Ishikawa (cell line): ENCODE measurements at regions not wholly inside any gene's neighbourhood (a gene's known extent, or its start where the extent isn't known, plus 50 kb on each side); places are given as distances from the start of the nearest gene placed in this dataset.

Experiments
- CEBPB ChIP-seq: IDR thresholded peaks from 2 replicates; pipeline ENCODE4 v1.6.1; 2012
- CREB1 ChIP-seq: IDR thresholded peaks from 2 replicates; pipeline ENCODE4 v1.6.1; 2012; ENCODE audit warnings: low read depth
- EGR1 ChIP-seq: IDR thresholded peaks from 2 replicates; pipeline ENCODE4 v1.6.1; 2012
- EP300 ChIP-seq: IDR thresholded peaks from 2 replicates; pipeline ENCODE4 v1.6.1; 2012; ENCODE audit warnings: borderline replicate concordance
- FOXM1 ChIP-seq: IDR thresholded peaks from 2 replicates; pipeline ENCODE4 v1.6.1; 2012; ENCODE audit warnings: low read depth, borderline replicate concordance
- NFIC ChIP-seq: IDR thresholded peaks from 2 replicates; pipeline ENCODE4 v1.6.1; 2012
- RAD21 ChIP-seq: IDR thresholded peaks from 2 replicates; pipeline ENCODE4 v1.6.1; 2012; ENCODE audit warnings: low read depth
- TAF1 ChIP-seq: IDR thresholded peaks from 2 replicates; pipeline ENCODE4 v1.6.1; 2012; ENCODE audit warnings: low read depth, mild to moderate bottlenecking
- TCF12 ChIP-seq: IDR thresholded peaks from 2 replicates; pipeline ENCODE4 v1.6.1; 2012; ENCODE audit warnings: low read depth
- TEAD4 ChIP-seq: IDR thresholded peaks from 2 replicates; pipeline ENCODE4 v1.6.1; 2012
- YY1 ChIP-seq: IDR thresholded peaks from 2 replicates; pipeline ENCODE4 v1.6.1; 2012; ENCODE audit warnings: low read depth
- ZBTB7A ChIP-seq: IDR thresholded peaks from 2 replicates; pipeline ENCODE4 v1.6.1; 2012; ENCODE audit warnings: low read depth
- TF ChIP-seq, protein P1 (sequence below): IDR thresholded peaks from 2 replicates; pipeline ENCODE4 v1.6.1; 2012
- TF ChIP-seq, protein P2 (sequence below): IDR thresholded peaks from 2 replicates; pipeline ENCODE4 v1.6.1; 2012
- TF ChIP-seq, protein P3 (sequence below): IDR thresholded peaks from 2 replicates; pipeline ENCODE4 v1.6.1; 2012; ENCODE audit warnings: low read depth, mild to moderate bottlenecking

DNA sequence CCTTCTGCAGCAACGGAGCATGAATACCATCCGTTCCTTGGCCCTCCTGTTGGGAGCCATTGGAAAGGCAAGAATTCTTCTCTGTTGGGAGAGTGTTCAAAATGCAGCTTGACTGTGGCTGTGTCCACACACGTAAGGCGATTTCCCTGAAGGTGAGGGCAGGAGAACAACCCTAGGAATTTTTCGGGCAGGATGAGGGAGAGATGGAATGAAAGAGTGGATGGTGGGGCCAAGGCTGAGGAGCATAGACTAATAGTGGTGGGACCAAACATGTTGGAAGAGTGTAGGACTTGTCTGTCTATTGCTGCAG, 924.9 kb downstream of the TBC1D22A start:
- TF ChIP-seq EP300: no peak
- TF ChIP-seq, protein P1, sequence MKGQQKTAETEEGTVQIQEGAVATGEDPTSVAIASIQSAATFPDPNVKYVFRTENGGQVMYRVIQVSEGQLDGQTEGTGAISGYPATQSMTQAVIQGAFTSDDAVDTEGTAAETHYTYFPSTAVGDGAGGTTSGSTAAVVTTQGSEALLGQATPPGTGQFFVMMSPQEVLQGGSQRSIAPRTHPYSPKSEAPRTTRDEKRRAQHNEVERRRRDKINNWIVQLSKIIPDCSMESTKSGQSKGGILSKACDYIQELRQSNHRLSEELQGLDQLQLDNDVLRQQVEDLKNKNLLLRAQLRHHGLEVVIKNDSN: no peak
- TF ChIP-seq YY1: no peak
- no peak for TF ChIP-seq TEAD4
- TF ChIP-seq, protein P2, sequence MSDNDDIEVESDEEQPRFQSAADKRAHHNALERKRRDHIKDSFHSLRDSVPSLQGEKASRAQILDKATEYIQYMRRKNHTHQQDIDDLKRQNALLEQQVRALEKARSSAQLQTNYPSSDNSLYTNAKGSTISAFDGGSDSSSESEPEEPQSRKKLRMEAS: no peak
- no peak for TF ChIP-seq ZBTB7A
- no peak for TF ChIP-seq TCF12
- no peak for TF ChIP-seq RAD21
- TF ChIP-seq NFIC: no peak
- TF ChIP-seq EGR1: no peak
- TF ChIP-seq, protein P3, sequence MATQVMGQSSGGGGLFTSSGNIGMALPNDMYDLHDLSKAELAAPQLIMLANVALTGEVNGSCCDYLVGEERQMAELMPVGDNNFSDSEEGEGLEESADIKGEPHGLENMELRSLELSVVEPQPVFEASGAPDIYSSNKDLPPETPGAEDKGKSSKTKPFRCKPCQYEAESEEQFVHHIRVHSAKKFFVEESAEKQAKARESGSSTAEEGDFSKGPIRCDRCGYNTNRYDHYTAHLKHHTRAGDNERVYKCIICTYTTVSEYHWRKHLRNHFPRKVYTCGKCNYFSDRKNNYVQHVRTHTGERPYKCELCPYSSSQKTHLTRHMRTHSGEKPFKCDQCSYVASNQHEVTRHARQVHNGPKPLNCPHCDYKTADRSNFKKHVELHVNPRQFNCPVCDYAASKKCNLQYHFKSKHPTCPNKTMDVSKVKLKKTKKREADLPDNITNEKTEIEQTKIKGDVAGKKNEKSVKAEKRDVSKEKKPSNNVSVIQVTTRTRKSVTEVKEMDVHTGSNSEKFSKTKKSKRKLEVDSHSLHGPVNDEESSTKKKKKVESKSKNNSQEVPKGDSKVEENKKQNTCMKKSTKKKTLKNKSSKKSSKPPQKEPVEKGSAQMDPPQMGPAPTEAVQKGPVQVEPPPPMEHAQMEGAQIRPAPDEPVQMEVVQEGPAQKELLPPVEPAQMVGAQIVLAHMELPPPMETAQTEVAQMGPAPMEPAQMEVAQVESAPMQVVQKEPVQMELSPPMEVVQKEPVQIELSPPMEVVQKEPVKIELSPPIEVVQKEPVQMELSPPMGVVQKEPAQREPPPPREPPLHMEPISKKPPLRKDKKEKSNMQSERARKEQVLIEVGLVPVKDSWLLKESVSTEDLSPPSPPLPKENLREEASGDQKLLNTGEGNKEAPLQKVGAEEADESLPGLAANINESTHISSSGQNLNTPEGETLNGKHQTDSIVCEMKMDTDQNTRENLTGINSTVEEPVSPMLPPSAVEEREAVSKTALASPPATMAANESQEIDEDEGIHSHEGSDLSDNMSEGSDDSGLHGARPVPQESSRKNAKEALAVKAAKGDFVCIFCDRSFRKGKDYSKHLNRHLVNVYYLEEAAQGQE: no peak
- TF ChIP-seq CEBPB: no peak
- no peak for TF ChIP-seq CREB1
- no peak for TF ChIP-seq FOXM1
- TF ChIP-seq TAF1: no peak

DNA sequence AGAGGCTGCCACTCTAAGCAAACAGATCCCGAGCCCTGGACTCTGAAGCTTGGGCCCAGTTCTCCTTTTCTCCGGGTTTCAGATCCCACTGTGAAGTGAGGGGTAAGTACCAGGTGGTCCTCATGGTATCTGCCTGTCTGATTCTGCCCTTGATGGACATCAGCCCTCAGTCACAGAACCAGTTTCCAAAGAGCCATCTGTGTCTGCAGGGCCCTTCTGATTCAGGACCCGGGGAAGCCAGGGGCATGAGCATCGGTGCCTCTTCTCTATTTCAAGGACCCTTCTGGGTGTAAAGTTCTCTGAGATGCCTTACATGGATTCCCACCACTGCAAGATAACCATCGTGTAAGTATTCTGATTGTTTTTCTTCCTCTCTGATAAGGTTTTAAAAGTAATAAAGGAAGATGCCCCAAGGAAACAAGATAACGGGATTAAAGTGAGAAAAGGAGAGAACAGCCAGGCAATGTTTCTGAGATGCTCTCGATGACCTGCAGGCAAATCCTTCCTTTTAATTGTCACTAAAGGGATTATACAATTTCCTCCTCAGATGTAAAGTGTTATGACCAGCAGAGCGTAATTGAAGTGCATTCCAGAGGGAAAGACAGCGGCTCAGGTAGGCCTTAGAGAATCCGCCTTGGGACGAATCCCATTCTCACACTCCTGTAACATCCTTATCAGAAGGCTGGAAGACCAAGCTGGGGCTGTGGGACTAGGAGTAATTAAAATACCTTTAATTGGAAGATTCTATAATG, 924.3 kb downstream of the TBC1D22A start:
- TF ChIP-seq RAD21: no peak
- TF ChIP-seq, protein P2: no peak

GRCh38 chr22:47681411-47682165, 919.1 kb downstream of the TBC1D22A start:
- no peak for TF ChIP-seq EP300
- TF ChIP-seq TAF1: no peak
- TF ChIP-seq, protein P3: no peak
- TF ChIP-seq RAD21: no peak
- TF ChIP-seq, protein P2: no peak
- TF ChIP-seq NFIC: no peak
- no peak for TF ChIP-seq CREB1
- no peak for TF ChIP-seq CEBPB
- no peak for TF ChIP-seq TEAD4
- no peak for TF ChIP-seq TCF12
- TF ChIP-seq EGR1: no peak
- TF ChIP-seq, protein P1: no peak
- no peak for TF ChIP-seq YY1
- TF ChIP-seq ZBTB7A: no peak
- no peak for TF ChIP-seq FOXM1

- TF ChIP-seq TAF1 (no peak), CREB1 (no peak), NFIC (no peak), EGR1 (no peak), CEBPB (no peak), RAD21 (no peak), TEAD4 (no peak), FOXM1 (no peak), ZBTB7A (no peak), TCF12 (no peak), YY1 (no peak), EP300 (no peak)
- TF ChIP-seq, protein P3: no peak
- TF ChIP-seq, protein P1: no peak
- TF ChIP-seq, protein P2: no peak
These were observed 916.3 kb downstream of the TBC1D22A start for GRCh38 chr22:47678636-47679287.
